IMR-90 (cell line): ENCODE measurements at regions not wholly inside any gene's neighbourhood (a gene's known extent, or its start where the extent isn't known, plus 50 kb on each side); places are given as distances from the start of the nearest gene placed in this dataset.

ENCODE experiments used
- BHLHE40 ChIP-seq: fragments of 150-350 bp; IDR thresholded peaks from 2 replicates; pipeline ENCODE4 v1.6.1; 2016; ENCODE audit warnings: mild to moderate bottlenecking, low read depth, low read length
- CEBPB ChIP-seq: IDR thresholded peaks from 2 replicates; pipeline ENCODE4 v1.6.1; 2012; ENCODE audit warnings: low read depth, low read length, improper control_type of control experiment
- CHD1 ChIP-seq: IDR thresholded peaks from 2 replicates; pipeline ENCODE4 v1.6.1; 2012; ENCODE audit warnings: low read depth, low read length, improper control_type of control experiment
- ELK1 ChIP-seq: fragments of 150-350 bp; IDR thresholded peaks from 2 replicates; pipeline ENCODE4 v1.6.1; 2016; ENCODE audit warnings: low read depth, mild to moderate bottlenecking, low read length, moderate library complexity, borderline replicate concordance
- FOS ChIP-seq: fragments of 150-350 bp; IDR thresholded peaks from 2 replicates; pipeline ENCODE4 v1.6.1; 2016; ENCODE audit warnings: low read depth, low read length
- MAFK ChIP-seq: IDR thresholded peaks from 2 replicates; pipeline ENCODE4 v1.6.1; 2012; ENCODE audit warnings: low read depth, low read length, improper control_type of control experiment
- MAZ ChIP-seq: IDR thresholded peaks from 2 replicates; pipeline ENCODE4 v1.6.1; 2012; ENCODE audit warnings: low read depth, mild to moderate bottlenecking, low read length, improper control_type of control experiment, moderate library complexity, borderline replicate concordance
- MXI1 ChIP-seq: IDR thresholded peaks from 2 replicates; pipeline ENCODE4 v1.6.1; 2012; ENCODE audit warnings: low read depth, mild to moderate bottlenecking, low read length, moderate library complexity, borderline replicate concordance
- POLR2A ChIP-seq: IDR thresholded peaks from 2 replicates; pipeline ENCODE4 v1.6.1; 2012; ENCODE audit warnings: mild to moderate bottlenecking, low read depth, low read length
- RAD21 ChIP-seq: IDR thresholded peaks from 2 replicates; pipeline ENCODE4 v1.6.1; 2012; ENCODE audit warnings: low read length, improper control_type of control experiment
- SMC3 ChIP-seq: fragments of 150-350 bp; IDR thresholded peaks from 2 replicates; pipeline ENCODE4 v1.6.1; 2016; ENCODE audit warnings: low read depth, mild to moderate bottlenecking, antibody characterized with exemption, low read length, moderate library complexity
- TF ChIP-seq, protein P1 (sequence below): conservative IDR thresholded peaks from 2 replicates; pipeline ENCODE4 v1.5.1; 2012; ENCODE audit warnings: mild to moderate bottlenecking, low read depth, low read length, improper control_type of control experiment

- TF ChIP-seq, protein P1, sequence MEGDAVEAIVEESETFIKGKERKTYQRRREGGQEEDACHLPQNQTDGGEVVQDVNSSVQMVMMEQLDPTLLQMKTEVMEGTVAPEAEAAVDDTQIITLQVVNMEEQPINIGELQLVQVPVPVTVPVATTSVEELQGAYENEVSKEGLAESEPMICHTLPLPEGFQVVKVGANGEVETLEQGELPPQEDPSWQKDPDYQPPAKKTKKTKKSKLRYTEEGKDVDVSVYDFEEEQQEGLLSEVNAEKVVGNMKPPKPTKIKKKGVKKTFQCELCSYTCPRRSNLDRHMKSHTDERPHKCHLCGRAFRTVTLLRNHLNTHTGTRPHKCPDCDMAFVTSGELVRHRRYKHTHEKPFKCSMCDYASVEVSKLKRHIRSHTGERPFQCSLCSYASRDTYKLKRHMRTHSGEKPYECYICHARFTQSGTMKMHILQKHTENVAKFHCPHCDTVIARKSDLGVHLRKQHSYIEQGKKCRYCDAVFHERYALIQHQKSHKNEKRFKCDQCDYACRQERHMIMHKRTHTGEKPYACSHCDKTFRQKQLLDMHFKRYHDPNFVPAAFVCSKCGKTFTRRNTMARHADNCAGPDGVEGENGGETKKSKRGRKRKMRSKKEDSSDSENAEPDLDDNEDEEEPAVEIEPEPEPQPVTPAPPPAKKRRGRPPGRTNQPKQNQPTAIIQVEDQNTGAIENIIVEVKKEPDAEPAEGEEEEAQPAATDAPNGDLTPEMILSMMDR = no peak
- TF ChIP-seq POLR2A (no peak), CEBPB (no peak), RAD21 (no peak), MXI1 (no peak), SMC3 (no peak), CHD1 (no peak), ELK1 (no peak), MAZ (no peak), BHLHE40 (no peak), MAFK (no peak), FOS (no peak)
Observed at GRCh38 chr6:113649276-113649675, 207.9 kb upstream of the MARCKS start.
